ENCODE measurements at regions not wholly inside any gene's neighbourhood (a gene's known extent, or its start where the extent isn't known, plus 50 kb on each side); places are given as distances from the start of the nearest gene placed in this dataset.

GRCh38 chr21:41600556-41600955 lies 92.6 kb upstream of the TMPRSS2 start:
- TF ChIP-seq POLR2A (IDR thresholded peaks at IDR 0.05) (no peak), POLR2AphosphoS5 (IDR thresholded peaks at IDR 0.05) (no peak), EP300 (IDR thresholded peaks at IDR 0.05) (no peak)
- TF ChIP-seq, protein P1, sequence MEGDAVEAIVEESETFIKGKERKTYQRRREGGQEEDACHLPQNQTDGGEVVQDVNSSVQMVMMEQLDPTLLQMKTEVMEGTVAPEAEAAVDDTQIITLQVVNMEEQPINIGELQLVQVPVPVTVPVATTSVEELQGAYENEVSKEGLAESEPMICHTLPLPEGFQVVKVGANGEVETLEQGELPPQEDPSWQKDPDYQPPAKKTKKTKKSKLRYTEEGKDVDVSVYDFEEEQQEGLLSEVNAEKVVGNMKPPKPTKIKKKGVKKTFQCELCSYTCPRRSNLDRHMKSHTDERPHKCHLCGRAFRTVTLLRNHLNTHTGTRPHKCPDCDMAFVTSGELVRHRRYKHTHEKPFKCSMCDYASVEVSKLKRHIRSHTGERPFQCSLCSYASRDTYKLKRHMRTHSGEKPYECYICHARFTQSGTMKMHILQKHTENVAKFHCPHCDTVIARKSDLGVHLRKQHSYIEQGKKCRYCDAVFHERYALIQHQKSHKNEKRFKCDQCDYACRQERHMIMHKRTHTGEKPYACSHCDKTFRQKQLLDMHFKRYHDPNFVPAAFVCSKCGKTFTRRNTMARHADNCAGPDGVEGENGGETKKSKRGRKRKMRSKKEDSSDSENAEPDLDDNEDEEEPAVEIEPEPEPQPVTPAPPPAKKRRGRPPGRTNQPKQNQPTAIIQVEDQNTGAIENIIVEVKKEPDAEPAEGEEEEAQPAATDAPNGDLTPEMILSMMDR (IDR thresholded peaks at IDR 0.05): no peak

All from suprapubic skin (tissue), 4 donors.